Suprapubic skin (tissue), 4 donors: ENCODE measurements at regions not wholly inside any gene's neighbourhood (a gene's known extent, or its start where the extent isn't known, plus 50 kb on each side); places are given as distances from the start of the nearest gene placed in this dataset.

Source experiments
- DNase-seq, 2 donors: peaks; one replicate each; pipeline ENCODE4 v3.0.0-alpha.2; 2019; ENCODE audit warnings: low spot score in 2 of 2
- H3K27ac ChIP-seq: fragments of 200-600 bp; sonication (generic); one replicate; pipeline ENCODE4 v1.5.1; 2019
- H3K27me3 ChIP-seq: fragments of 200-600 bp; sonication (generic); one replicate; pipeline ENCODE4 v1.5.1; 2019
- H3K36me3 ChIP-seq: fragments of 200-600 bp; sonication (generic); one replicate; pipeline ENCODE4 v1.5.1; 2019
- H3K4me1 ChIP-seq: fragments of 200-600 bp; sonication (generic); one replicate; pipeline ENCODE4 v1.5.1; 2019
- H3K4me3 ChIP-seq: fragments of 200-600 bp; sonication (generic); one replicate; pipeline ENCODE4 v1.5.1; 2019; ENCODE audit warnings: mild to moderate bottlenecking
- H3K9me3 ChIP-seq: fragments of 200-600 bp; sonication (generic); one replicate; pipeline ENCODE4 v1.5.1; 2019
- CTCF ChIP-seq, 2 donors: fragments of 200-600 bp in 1 of 2; fragments of 450-650 bp in 1 of 2; sonication (generic) in 1 of 2; IDR thresholded peaks; one replicate each; pipeline ENCODE4 v1.5.1; 2016 to 2019; ENCODE audit warnings: antibody characterized with exemption in 2 of 2, mild to moderate bottlenecking in 1 of 2, moderate library complexity in 1 of 2
- EP300 ChIP-seq: sonication (generic); formaldehyde crosslinking; IDR thresholded peaks from one replicate; pipeline ENCODE4 v1.6.1; 2017; ENCODE audit warnings: antibody characterized with exemption
- POLR2A ChIP-seq, 2 donors: fragments of 450-650 bp; IDR thresholded peaks; one replicate each; pipeline ENCODE4 v1.6.1; 2017; ENCODE audit warnings: antibody characterized with exemption in 2 of 2, mild to moderate bottlenecking in 2 of 2, moderate library complexity in 2 of 2
- POLR2AphosphoS5 ChIP-seq, 3 donors: sonication (generic); formaldehyde crosslinking; IDR thresholded peaks; one replicate each; pipeline ENCODE4 v1.6.1; 2017; ENCODE audit warnings: antibody characterized with exemption in 3 of 3
- WGBS: methylation state at CpG from one replicate; pipeline ENCODE4 v1.1.5; 2018; 5-methylcytosine and 5-hydroxymethylcytosine counted together

DNA sequence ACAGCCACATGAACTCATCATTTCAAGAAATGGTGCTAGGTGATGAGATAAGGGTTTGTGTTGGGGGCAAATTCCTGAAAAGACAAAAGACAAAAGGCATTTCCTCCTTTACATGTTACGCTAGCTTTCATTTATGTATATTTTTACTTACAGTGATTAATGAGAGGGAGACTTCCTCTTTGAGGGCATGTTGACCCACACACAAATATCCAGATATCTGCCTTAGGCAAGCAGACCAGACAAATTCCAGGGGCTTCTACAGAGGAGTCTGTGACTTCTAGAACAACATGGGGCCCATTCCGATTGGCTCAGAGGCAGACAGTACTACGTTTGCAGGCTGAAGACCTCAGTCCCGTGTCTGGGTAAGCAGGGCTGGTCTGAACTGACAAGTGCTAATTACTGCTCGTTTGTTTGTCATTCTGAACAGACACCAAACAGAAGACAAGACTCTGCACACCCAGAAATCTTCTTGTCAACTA lies 74.8 kb upstream of the ST6GAL2 start:
- Histone ChIP-seq H3K36me3 (no peaks in the 10 kb centered on the region), H3K4me3 (no peak overlapping the region), H3K27ac (no peak overlapping the region), H3K27me3 (no peaks in the 10 kb centered on the region), H3K9me3 (no peaks in the 10 kb centered on the region), H3K4me1 (no peaks in the 10 kb centered on the region)
- no peak for DNase-seq
- WGBS = 56% methylated on average over 5 of the region's 5 CpGs
- TF ChIP-seq CTCF (IDR thresholded peaks at IDR 0.05) (no peak), POLR2AphosphoS5 (IDR thresholded peaks at IDR 0.05) (no peak), EP300 (no peak), POLR2A (IDR thresholded peaks at IDR 0.05) (no peak)

DNA sequence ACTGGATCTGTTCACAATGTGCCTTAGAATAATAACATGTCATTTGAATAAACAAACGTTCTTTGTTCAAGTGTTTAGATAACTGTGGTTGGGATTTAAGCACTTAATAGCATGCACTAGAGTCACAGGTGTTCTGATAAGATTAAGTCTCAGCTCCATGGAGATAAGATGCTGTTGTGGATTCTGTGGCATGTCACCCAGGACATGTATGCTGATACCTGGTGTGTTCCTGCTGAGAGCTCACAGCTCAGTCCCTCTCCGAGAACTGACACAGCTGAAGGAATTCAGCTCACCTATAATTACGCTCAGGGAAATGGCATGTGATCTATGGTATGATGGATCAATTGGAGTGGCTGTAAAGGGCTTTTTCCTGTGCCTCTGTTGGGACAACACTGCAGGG lies 75.4 kb upstream of the ST6GAL2 start:
- Histone ChIP-seq H3K27me3 (no peaks in the 10 kb centered on the region), H3K4me1 (no peaks in the 10 kb centered on the region), H3K9me3 (no peaks in the 10 kb centered on the region), H3K36me3 (no peaks in the 10 kb centered on the region), H3K27ac (no peak overlapping the region), H3K4me3 (no peak overlapping the region)
- TF ChIP-seq EP300 (no peak), CTCF (IDR thresholded peaks at IDR 0.05) (no peak), POLR2A (IDR thresholded peaks at IDR 0.05) (no peak), POLR2AphosphoS5 (IDR thresholded peaks at IDR 0.05) (no peak)
- DNase-seq = no peak
- 71% methylated on average over 3 of the region's 3 CpGs for WGBS

- Histone ChIP-seq H3K27me3 (no peaks in the 10 kb centered on the region), H3K4me3 (no peak overlapping the region), H3K36me3 (no peaks in the 10 kb centered on the region), H3K27ac (no peak overlapping the region), H3K9me3 (no peaks in the 10 kb centered on the region), H3K4me1 (no peaks in the 10 kb centered on the region)
- TF ChIP-seq POLR2AphosphoS5 (IDR thresholded peaks at IDR 0.05) (no peak), POLR2A (IDR thresholded peaks at IDR 0.05) (no peak), CTCF (IDR thresholded peaks at IDR 0.05) (no peak), EP300 (no peak)
- DNase-seq = no peak
- 82% methylated on average over 1 of the region's 1 CpG for WGBS
Measured at GRCh38 chr2:106963156-106963555, 77.2 kb upstream of the ST6GAL2 start.

DNA sequence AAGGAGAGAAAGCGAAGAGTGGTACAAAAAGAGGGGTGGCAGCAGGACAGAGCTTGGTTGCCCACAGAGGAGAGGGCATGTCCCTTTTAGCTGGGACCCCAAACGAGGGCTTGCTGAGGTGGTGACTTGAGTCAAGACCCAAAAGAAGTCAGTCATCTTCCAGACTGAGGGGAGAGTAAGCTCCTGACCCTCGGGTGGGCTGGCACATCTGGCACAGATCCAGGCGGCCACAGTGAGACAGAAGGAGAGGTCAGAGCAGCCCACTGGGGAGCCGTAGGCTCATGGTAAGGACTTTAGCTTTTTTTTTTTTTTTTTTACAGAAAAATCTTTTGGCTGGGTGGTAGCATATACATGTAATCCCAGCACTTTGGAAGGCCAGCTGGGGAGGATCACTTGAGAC lies 77.9 kb upstream of the ST6GAL2 start:
- no peak overlapping the region for H3K27ac ChIP-seq
- no peak for DNase-seq
- 78% methylated on average over 5 of the region's 5 CpGs for WGBS
- H3K27me3 ChIP-seq = no peaks in the 10 kb centered on the region
- H3K4me1 ChIP-seq = no peaks in the 10 kb centered on the region
- H3K36me3 ChIP-seq = no peaks in the 10 kb centered on the region
- no peaks in the 10 kb centered on the region for H3K9me3 ChIP-seq
- TF ChIP-seq POLR2A (IDR thresholded peaks at IDR 0.05) = no peak
- no peak for TF ChIP-seq POLR2AphosphoS5 (IDR thresholded peaks at IDR 0.05)
- TF ChIP-seq EP300 = no peak
- TF ChIP-seq CTCF (IDR thresholded peaks at IDR 0.05) = no peak
- no peak overlapping the region for H3K4me3 ChIP-seq

- H3K4me3 ChIP-seq = no peak overlapping the region
- no peak for TF ChIP-seq POLR2AphosphoS5 (IDR thresholded peaks at IDR 0.05)
- TF ChIP-seq POLR2A (IDR thresholded peaks at IDR 0.05) = no peak
- TF ChIP-seq EP300 = no peak
- no peak for TF ChIP-seq CTCF (IDR thresholded peaks at IDR 0.05)
- no peaks in the 10 kb centered on the region for H3K4me1 ChIP-seq
- H3K27ac ChIP-seq = no peak overlapping the region
- no peaks in the 10 kb centered on the region for H3K36me3 ChIP-seq
- no peaks in the 10 kb centered on the region for H3K27me3 ChIP-seq
- H3K9me3 ChIP-seq = no peaks in the 10 kb centered on the region
- no peak for DNase-seq
- 76% methylated on average over 3 of the region's 3 CpGs for WGBS
Measured at GRCh38 chr2:106965611-106966010, 79.6 kb upstream of the ST6GAL2 start.
